Body of pancreas (tissue), 4 donors: ENCODE measurements at regions not wholly inside any gene's neighbourhood (a gene's known extent, or its start where the extent isn't known, plus 50 kb on each side); places are given as distances from the start of the nearest gene placed in this dataset.

ENCODE experiments used
- CTCF ChIP-seq, 7 experiments: fragments of 450-650 bp in 4 of 7; fragments of 200-600 bp in 3 of 7; sonication (generic) in 3 of 7; IDR thresholded peaks; one replicate each; pipeline ENCODE4 v1.5.1; 2016 to 2019; ENCODE audit warnings: antibody characterized with exemption in 7 of 7
- POLR2A ChIP-seq, 3 donors: fragments of 450-650 bp; IDR thresholded peaks; one replicate each; pipeline ENCODE4 v1.6.1; 2016; ENCODE audit warnings: antibody characterized with exemption in 3 of 3, mild to moderate bottlenecking in 2 of 3

GRCh38 chr13:90420683-90421082, 926.8 kb upstream of the MIR17HG start:
- TF ChIP-seq CTCF (IDR thresholded peaks at IDR 0.05) (no peak), POLR2A (IDR thresholded peaks at IDR 0.05) (no peak)
